ELR (cell line): ENCODE measurements at regions not wholly inside any gene's neighbourhood (a gene's known extent, or its start where the extent isn't known, plus 50 kb on each side); places are given as distances from the start of the nearest gene placed in this dataset.
A peak's percentile ranks its signal among the peaks of the same experiment; 100 is the strongest.

Experiments used
- DNase-seq: peaks from one replicate; pipeline ENCODE4 v3.0.0-alpha.2; 2015; ENCODE audit warnings: low read depth

DNA sequence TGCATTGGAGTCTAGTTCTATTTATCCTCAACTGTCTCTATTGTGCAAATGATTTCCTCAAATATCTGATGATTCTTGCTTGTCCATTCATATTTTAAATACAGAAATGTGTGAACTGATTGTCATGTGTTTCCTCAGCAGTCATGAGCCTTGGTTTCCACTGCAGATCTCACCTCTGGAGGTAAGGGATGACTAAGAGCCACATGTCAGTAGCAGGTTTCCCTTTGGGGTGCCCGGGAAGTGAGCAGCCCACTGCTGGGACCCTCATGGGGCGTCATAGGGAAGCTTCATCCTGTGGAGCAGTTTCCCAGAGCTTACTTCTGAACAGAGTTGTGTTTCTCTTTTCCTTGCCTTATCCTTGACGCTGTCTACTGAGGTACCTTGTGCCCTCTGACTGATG, 149.2 kb upstream of the TOPAZ1 start:
- DNase-seq: no peak

DNA sequence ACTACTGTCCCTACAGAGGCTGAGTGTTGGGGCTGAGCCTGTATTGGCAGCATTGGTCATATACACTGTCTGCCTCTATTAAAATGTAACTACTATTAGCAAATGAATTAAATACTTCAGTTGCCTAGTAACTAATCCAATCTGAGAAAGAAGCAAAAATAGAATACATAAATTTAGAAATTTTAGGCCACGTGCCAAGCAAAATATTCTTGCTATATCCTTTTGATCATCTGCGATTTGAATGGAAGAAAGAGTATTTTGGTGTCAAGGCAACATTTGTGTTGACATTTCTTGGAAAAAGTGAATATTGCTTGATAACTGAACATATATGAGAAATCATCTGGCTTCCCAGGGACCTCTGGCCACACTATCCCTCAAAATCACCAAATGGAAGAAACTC, 148.2 kb upstream of the TOPAZ1 start:
- no peak for DNase-seq

DNA sequence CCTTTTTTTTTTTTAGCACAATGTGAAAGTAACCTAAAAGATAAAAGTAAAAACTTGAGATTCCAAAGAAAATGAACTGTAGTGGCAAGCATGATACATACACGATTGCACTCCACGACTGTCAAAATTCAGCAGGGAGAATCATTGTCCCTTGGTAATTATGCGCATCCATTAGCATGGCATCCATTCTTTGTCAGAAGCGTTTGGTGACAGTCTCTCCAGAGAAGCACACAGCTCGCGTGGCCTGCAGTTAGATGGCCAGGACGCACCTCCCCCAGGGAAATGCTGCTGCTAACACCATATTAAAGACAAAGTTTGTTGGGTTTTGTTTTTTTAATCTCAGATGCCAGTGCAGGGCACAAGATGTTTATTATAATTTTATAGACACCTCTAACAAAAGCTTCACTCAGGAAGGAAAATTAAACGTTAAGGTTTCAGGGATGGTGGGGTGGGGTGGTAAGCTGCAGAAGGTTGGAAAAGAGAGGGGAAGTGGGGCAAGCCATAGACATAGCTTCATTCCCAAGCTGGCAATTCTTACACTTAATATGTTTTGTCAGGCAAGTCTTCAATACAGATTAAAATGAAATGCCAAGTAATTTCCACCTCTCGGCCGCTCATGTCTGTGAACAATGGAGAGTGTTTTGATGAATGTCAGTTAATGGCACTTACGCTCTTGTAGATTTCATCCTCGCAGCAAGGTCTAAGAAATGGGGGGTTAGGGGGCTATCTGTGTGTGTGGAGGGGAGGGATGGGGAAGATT, 142.8 kb upstream of the TOPAZ1 start:
- no peak for DNase-seq

DNA sequence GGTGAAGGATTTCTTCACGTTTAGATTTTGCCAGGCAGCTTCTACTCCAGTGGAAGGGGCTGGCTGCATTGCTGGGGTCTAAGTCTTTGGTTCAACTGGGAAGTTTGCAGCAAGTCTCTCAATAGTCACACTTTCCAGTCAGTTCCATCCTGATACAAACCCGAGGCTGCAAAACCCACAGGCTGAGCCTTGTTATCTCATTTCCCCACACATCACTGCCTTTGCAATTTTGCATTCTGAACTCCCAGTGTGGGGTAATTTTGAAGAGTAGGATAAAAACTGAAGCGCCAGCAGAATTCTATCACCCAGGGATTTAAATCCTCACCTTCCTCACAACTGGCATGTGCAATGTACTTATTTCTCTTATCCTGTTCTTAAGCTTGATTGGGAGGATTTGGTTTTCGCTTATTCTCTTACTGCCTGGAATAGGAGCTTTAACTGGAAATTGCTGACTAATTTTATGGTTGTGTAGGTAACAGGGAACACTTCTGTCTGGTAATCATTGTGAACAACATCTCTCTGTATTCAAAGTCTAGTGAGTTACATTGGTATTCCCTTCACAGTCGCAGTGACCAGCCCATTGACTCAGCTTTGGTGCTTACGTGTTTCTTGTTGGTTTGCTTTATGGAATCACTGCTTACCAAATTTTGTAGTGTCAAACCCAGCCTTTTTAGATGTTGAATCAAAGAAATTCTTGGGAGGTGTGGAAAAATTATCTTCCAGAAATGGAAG, 142.0 kb upstream of the TOPAZ1 start:
- DNase-seq: no peak

DNA sequence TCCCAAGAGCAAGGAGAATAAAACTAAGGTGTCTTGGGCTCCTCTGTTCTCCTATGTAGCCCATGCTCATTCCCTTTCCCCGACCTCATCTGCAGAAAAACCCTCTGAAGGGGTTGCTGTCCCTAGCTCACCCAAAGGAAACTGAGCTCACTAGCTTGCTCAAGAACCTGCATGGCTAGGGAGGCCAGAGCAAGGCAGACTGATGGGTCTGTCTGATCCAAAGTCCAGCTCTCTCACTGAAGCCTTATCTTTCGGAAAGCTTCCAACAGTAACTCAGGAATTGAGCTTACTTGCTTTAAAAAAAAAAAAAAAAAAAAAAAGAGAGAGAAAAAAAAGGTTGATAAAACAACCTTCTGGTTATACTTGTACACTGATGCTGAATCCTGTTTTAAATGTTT, 141.4 kb upstream of the TOPAZ1 start:
- DNase-seq: no peak

DNA sequence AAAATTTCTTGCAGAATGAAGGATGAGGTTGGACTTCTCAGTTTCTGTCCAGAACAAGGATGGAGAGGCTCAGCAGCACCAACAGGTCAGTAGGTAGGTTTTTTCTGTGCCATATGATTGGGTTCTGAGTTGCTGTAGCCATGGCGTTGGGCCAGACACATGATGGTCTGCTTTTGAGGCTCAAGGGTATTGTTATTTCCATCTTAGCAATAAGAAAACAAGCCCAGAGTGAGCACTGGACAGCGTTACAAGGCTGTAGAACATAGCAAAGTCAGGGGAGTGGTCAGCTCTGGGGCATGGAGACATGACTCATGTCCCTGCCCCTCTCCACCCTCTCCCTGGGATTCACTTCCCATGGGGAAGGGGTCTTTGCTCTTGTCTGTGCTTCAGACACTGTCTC, 137.6 kb upstream of the TOPAZ1 start:
- no peak for DNase-seq

DNA sequence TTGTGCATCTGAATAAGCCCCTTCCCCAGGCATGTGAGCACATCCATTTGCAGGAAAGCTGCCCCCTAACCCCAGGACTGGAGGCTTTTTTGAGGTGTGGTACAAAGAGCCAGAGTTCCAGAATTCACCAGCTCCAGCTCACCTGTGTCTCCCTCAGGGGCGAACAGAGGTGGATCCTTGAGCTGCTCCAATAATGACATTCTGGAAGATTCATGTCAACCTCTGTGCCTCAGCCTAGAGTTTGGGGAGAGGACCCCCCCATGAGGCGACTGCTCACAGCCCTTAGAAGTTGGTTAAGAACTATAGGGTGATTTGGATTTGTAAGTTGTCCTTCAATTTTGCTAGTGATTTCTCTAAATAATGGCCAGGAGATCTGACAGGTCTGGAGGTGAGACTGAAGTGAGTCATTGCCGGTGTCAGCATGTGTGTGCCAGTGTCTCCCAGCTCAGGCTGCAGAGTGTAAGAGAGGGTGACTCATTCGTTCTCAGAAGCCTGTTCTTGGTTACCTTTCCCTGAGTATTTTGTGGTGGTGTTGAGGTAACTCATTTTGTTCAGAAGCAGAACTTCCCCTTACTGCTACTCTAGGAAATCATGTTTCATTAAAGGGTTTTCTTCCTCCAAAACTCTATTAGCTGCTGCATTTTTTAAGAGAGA, 136.9 kb upstream of the TOPAZ1 start:
- peak; percentile 86 for DNase-seq

DNA sequence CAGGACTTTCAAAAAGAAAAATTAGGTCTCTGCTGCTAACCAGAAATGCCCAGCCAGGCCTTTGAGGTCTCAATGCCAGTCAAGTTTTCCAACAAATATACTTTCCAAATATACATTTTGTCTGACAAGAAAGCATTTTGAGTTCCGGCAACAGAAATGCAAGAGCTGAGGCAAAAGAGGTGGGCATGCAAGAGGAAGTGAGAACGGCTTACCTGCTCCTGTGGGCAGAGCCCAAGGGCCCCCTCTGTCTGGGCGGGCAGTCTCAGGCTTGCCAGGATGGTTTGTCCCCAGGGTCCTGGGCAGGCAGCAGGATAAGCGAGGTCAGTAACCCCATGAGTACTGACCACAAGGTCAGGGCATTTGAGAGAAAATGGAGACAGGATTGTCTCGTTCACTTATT, 136.1 kb upstream of the TOPAZ1 start:
- DNase-seq: no peak

DNA sequence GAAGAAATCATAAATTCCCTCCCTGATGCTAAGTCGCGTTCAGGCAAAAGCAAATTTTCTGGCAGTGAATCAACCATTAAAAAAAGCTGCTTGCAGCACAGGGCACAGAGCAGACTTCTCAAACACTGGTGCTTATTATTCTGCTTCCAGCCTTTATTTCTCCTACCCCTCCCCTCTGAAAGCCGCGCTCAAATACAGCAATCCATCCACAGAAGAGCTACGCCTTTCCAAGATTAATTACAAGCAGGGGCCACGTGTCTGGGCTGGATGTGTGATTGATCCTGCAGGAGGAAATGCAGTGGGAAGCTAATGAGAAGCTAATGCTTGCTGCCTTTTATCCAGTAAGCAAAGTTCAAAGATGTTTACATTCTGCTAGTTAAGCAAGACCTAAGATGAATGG, 134.9 kb upstream of the TOPAZ1 start:
- DNase-seq: no peak

DNA sequence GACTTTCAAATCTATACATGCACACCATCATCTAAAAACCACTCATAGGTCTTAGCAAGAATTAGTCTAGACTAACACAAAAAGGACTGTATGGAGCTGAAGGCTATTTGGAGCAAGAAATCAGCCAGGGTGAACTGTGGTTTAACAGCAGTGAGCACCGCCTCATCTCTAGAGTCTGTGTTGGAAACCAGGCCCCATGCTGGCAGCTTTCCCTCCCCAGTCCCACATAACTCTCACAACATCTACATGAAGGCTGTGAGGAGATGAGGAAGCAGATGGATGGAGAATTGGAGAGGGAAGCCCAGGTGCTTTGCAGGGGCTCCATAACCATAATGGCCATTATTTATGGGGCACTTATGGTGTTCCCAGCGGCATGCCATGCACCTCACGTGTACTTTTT, 133.2 kb upstream of the TOPAZ1 start:
- no peak for DNase-seq

DNA sequence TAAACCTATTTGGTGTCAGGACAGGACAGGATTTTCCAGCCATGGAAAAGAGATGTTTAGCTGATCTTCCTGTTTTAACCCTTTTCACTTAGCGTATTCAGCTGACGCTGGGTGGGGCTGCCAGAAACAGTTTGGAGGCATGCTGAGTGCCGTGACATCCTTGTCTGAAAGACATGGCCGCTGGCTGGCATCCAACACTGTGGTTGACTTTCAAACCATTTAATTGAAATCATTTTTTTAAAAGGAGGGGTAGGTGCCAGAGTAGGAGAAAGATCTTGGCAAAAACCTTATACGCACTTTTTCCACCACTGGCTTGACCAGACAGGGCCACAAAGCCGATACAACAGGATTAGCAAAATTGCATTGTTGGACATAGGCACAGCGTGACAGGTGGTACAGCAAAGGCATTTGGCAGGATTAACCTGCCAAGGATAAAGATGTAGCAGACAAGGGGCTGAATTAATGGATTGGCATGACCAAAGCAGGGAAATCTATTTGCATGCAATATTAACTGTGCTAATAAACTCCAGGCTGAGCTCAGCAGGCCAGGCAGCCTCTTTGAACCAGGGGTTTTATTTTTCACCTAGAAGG, 131.8 kb upstream of the TOPAZ1 start:
- no peak for DNase-seq

DNA sequence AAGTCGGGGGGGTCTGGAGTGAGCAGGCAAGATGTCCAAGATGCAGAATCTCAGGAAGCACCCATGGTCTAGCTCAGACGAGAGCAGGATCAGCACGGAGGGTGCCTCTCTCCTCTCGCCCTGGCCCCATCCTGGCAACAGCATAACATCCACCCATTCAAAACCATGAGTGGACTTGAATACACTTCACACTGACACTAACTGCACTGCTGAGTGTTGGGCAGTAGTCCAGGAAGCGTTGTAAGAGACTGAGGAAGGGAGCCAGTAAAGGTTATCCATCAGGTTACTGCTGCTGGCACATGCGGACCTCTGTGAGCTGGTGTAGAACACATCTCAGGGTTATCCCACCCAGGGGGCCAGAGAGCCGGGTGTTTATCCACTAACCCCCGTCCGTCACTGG, 131.0 kb upstream of the TOPAZ1 start:
- DNase-seq: no peak

DNA sequence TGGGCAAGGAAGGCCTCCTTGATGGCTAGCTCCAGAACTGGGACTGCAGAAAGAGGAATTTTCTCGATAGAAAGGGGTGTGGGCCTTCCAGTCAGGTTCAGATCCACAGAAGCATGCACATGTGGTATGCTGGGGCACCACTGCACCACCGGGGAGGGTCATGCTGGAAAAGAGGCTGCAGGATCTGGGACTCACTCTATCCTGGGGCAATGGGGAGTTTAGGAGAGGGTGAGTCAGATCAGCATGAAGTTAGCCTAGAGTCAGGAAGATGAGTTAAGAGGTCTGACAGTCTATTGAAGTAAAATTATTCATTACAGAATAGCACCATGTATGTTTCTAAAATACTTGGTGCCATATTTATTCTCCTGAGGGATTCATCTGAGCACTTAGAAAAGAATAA, 130.2 kb upstream of the TOPAZ1 start:
- DNase-seq: peak; percentile 43

DNA sequence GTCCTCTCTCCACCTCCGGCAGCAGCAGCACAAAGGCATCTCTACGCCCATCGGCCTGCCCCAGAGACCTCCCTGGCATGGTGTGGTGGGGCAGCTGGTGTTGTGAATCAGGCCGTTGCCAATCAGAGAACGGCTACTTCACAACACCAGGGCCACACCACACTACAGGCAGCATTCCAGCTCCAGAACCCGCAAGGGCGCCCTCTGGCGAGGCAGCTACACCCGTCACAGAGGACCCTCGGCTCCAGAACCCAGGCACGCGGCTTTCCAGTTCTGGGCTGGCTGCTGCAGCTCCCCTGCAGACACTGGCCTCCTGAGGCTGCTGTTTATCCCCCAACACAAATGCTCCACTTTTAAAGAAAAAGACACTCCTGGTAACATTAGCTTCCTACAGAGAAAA, 127.5 kb upstream of the TOPAZ1 start:
- DNase-seq: no peak

DNA sequence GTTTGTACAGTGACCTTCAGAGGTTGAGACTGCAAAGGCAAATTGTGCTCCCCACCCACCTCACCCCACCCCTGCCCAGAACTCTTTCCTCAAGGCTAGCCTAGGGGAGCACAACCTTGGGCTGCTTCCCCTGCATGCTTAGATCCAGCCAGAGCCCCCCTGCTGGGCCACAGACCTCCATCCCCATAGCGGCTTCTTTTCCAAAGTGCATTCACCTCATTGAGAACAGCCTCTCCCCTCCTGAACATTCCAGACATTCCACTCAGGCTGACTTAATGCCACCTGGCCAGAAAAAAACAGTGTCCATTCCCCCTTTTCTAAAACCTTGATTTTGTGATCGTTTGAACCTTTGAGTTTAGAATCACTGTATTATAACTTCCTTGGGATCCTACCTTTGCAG, 124.4 kb upstream of the TOPAZ1 start:
- DNase-seq: no peak

DNA sequence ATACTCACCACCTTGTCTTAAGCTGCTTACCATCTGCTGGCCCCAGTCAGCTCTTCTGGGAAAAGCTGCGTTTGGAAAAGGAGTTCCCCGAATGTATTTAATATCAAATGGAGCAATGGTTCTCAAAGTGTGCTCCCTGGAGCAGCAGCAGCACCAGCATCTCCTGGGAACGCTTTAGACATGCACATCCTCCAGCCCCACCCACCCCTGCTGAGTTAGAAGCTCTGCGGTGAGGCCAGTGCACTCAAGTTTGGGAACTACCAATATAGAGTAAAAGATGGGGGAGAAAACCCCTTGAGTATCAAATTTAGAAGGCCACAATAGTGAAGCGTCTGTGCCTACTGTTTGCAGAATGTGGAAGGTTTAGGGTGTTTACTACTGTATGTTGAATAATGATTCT, 124.0 kb upstream of the TOPAZ1 start:
- no peak for DNase-seq

DNA sequence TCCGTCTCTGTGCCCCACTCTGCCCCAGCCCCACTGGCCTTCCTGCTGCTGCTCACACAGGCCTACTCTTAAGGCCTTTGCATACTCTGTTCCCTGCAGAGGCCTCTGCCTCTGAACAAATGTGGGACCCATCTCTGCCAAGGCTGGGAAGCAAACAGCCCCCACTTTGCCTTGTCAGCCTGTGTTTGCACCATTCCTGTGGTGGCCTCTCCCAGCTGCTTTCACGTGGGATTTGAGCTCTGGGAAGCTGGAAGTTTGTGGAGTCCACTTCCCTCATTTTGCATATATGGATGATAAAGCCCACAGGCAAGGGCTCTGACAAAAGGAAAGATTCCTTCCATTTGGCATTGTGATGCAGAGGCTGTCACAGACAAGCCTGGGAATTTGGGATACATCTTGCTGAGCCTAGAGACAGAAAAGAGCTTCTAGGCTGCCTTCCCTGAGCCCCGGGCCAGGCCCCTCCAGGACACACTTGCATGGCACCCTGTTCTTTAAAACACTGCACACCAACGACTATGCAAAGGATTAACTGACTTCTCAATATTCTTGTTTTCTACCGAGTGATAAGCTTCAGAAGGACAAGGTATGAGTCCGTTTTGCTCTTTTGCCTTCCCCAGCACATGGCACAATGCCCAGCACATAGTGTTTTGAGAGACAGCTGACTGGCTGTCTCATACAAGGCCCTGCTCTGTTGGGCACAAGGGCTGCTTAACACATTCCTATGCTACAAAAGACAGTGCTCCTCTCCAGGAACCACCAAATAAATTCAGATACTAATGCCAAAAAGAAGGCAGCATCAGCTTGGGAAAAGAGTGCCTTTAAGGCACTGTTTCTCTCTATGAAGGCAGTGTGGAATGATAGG, 120.7 kb upstream of the TOPAZ1 start:
- no peak for DNase-seq

DNA sequence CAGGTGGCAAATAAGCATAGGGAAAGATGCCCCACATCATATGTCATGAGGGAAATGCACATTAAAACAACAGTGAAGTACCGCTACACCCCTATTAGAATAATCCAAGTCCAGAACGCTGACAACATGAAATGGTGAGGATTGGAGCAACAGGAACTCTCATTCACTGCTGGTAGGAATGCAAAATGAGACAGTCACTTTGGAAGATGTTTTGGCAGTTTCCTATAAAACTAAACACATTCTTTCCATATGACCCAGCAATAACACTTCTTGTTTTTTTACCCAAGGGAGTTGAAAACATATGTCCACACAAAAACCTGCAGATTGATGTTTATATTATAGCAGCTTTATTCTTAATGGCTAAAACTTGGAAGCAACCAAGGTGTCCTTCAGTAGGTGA, 116.4 kb upstream of the TOPAZ1 start:
- peak; percentile 28 for DNase-seq

DNA sequence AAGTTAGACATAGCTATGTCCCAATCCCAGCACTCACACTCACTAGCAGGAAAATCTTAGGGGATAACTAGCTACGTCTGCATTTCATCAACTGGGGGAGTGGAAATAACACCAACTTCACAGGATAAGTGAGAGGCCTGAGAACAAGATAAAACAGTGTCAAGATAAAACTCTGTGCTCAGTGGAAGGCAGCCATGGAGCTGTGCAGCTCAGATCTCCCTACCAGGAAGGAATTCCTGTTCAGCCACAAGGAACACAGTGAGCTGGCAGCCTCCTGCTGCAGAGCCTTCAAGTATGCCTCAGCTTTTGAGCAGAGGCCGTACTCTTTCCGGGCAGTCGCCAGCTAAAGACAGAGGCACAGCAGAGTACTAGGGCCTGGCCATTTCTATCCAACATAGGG, 115.8 kb upstream of the TOPAZ1 start:
- no peak for DNase-seq

DNA sequence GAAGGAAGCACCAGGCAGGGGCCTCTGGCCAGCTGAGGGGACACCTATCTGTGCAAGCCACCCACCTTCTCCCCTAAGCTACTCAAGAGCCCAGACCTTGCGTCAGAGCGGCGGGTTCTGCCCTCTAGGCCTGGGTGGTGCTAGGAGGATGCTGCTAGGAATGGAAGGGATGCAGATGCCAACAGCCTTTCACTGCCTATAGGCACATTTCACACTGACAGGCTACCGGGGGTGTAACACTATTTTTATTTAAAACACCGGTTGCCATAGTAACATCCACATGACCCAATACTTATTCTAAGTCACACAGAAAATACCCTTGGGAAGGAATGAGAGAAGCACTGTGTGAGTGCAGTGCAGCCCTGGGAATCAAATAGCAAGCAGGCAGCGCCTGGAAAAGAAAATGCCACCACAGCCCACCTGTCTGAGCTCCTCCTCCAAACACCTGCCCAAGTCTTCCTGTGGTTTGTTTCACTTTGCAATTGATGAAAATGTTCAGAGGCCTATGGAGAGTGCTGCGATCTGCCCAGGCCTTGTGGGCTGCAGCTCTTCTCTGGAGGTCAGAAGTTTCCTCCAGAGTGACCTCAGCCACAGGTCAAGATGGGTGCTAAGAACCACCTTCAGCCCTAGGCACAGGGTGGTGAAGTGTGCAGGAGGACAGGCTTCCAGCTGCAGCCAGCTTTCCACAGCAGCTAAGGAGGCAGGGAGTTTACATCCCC, 113.5 kb upstream of the TOPAZ1 start:
- DNase-seq: no peak

DNA sequence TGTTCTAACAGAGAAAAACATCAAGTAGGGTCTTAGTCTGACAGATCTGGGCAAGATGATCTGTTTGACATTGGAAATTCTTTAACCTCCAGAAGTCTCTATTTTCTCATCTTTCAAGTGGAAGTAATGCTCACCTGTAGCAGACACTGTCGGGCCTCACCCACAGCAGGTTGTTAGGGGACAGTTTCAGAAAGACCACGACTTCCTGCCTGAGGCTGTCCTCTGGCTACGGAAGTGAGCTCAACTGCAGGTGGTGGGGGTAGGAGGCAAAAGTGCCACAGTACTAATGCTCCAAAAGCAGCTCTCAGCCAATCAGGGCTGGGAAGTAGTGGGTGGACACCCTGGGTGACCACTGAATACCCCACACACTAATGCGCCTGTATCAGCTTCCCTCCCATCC, 111.4 kb upstream of the TOPAZ1 start:
- DNase-seq: no peak
